ENCODE measurements at regions not wholly inside any gene's neighbourhood (a gene's known extent, or its start where the extent isn't known, plus 50 kb on each side); places are given as distances from the start of the nearest gene placed in this dataset.

- DNase-seq (ENCODE audit: low read depth): no peak
Observed at GRCh38 chr7:19062216-19062615, 55.2 kb downstream of the TWIST1 start.

GRCh38 chr7:19061331-19061730 lies 56.1 kb downstream of the TWIST1 start:
- no peak for DNase-seq (ENCODE audit: low read depth)

- DNase-seq (ENCODE audit: low read depth): peak; percentile 34
Observed at GRCh38 chr7:19060761-19061259, 56.6 kb downstream of the TWIST1 start.

GRCh38 chr7:19056305-19056704 lies 61.1 kb downstream of the TWIST1 start:
- DNase-seq (ENCODE audit: low read depth): no peak
